Loucy (cell line): ENCODE measurements at regions not wholly inside any gene's neighbourhood (a gene's known extent, or its start where the extent isn't known, plus 50 kb on each side); places are given as distances from the start of the nearest gene placed in this dataset.

ENCODE experiments used
- H2AFZ ChIP-seq: fragments of 200-600 bp; sonication (generic); 2 replicates; pipeline ENCODE4 v1.6.0; 2016; ENCODE audit warnings: antibody characterized with exemption, mild to moderate bottlenecking, low read length, moderate library complexity
- H3F3A ChIP-seq: fragments of 200-600 bp; 2 replicates; pipeline ENCODE4 v1.6.0; 2016; ENCODE audit warnings: antibody characterized with exemption, low read depth, mild to moderate bottlenecking
- H3K27me3 ChIP-seq: fragments of 200-600 bp; sonication (generic); 2 replicates; pipeline ENCODE4 v1.6.1; 2014; ENCODE audit warnings: low read length, mild to moderate bottlenecking; ENCODE audit not compliant: insufficient read depth, poor library complexity, severe bottlenecking
- H3K36me3 ChIP-seq: fragments of 200-600 bp; sonication (generic); 2 replicates; pipeline ENCODE4 v1.6.1; 2016; ENCODE audit warnings: low read length; ENCODE audit not compliant: insufficient read depth
- H3K4me1 ChIP-seq: fragments of 200-600 bp; sonication (generic); 2 replicates; pipeline ENCODE4 v1.5.1; 2014; ENCODE audit warnings: low read length, mild to moderate bottlenecking; ENCODE audit not compliant: insufficient read depth, poor library complexity, severe bottlenecking
- H3K4me2 ChIP-seq: fragments of 200-600 bp; sonication (generic); 2 replicates; pipeline ENCODE4 v1.6.0; 2014; ENCODE audit warnings: antibody characterized with exemption, low read length, low read depth, mild to moderate bottlenecking; ENCODE audit not compliant: poor library complexity, severe bottlenecking
- H3K4me3 ChIP-seq: fragments of 200-600 bp; sonication (generic); 2 replicates; pipeline ENCODE4 v1.5.1; 2014; ENCODE audit warnings: low read length, mild to moderate bottlenecking, mixed read lengths; ENCODE audit not compliant: poor library complexity, severe bottlenecking
- H3K79me2 ChIP-seq: fragments of 200-600 bp; sonication (generic); 2 replicates; pipeline ENCODE4 v1.6.1; 2014; ENCODE audit warnings: low read length; ENCODE audit not compliant: insufficient read depth
- H3K9ac ChIP-seq: fragments of 200-600 bp; sonication (generic); 2 replicates; pipeline ENCODE4 v1.6.0; 2014; ENCODE audit warnings: mild to moderate bottlenecking, low read depth, low read length, moderate library complexity; ENCODE audit not compliant: poor library complexity, severe bottlenecking
- H3K9me2 ChIP-seq: fragments of 200-600 bp; sonication (generic); replicated peaks from 2 replicates; pipeline ENCODE4 v1.6.1; 2016; ENCODE audit warnings: low read depth, low read length, mixed read lengths
- H3K9me3 ChIP-seq: fragments of 200-600 bp; sonication (generic); 2 replicates; pipeline ENCODE4 v1.6.1; 2014; ENCODE audit warnings: mild to moderate bottlenecking, antibody characterized with exemption, low read length, low read depth; ENCODE audit not compliant: insufficient read depth
- H4K20me1 ChIP-seq: fragments of 200-600 bp; sonication (generic); 2 replicates; pipeline ENCODE4 v1.6.0; 2014; ENCODE audit warnings: antibody characterized with exemption, low read length, mild to moderate bottlenecking; ENCODE audit not compliant: insufficient read depth, poor library complexity, severe bottlenecking
- CTCF ChIP-seq: fragments of 200-600 bp; sonication (generic); conservative IDR thresholded peaks from 2 replicates; pipeline ENCODE4 v1.5.1; 2014; ENCODE audit warnings: mild to moderate bottlenecking, antibody characterized with exemption, low read length
- EZH2phosphoT487 ChIP-seq: fragments of 200-600 bp; IDR thresholded peaks from 2 replicates; pipeline ENCODE4 v1.6.1; 2018; ENCODE audit warnings: antibody characterized with exemption, mild to moderate bottlenecking, moderate library complexity, borderline replicate concordance

- H3K27me3 ChIP-seq = no peaks in the 10 kb centered on the region
- peak overlapping the region; percentile 92 for H3K4me3 ChIP-seq
- H3K4me2 ChIP-seq = peak overlapping the region; percentile 94
- H3K4me1 ChIP-seq = peaks cover 46% of the 10 kb centered on the region
- TF ChIP-seq CTCF (no peak), EZH2phosphoT487 (no peak)
- H2AFZ ChIP-seq = no peak overlapping the region
- H3K36me3 ChIP-seq = no peaks in the 10 kb centered on the region
- peak overlapping the region; percentile 93 for H3K9ac ChIP-seq
- no peaks in the 10 kb centered on the region for H3K9me3 ChIP-seq
- H3F3A ChIP-seq = peaks cover 3% of the 10 kb centered on the region; the same call in 1 of the 2 replicates
- H4K20me1 ChIP-seq = peaks cover 4% of the 10 kb centered on the region
- H3K79me2 ChIP-seq = peaks cover 51% of the 10 kb centered on the region
- H3K9me2 ChIP-seq = no peaks in the 10 kb centered on the region
Observed at GRCh38 chr15:70535955-70536338, 227.4 kb downstream of the UACA start.

- H3K4me2 ChIP-seq = peak overlapping the region; percentile 94
Observed at GRCh38 chr15:70535071-70535954, 228.0 kb downstream of the UACA start.

GRCh38 chr15:70533931-70534742 lies 229.2 kb downstream of the UACA start:
- Histone ChIP-seq H3K4me2 (peak overlapping the region; percentile 94), H3K27me3 (no peaks in the 10 kb centered on the region), H3K9ac (peak overlapping the region; percentile 93)

More at GRCh38 chr15:70535071-70535954, 228.0 kb downstream of the UACA start:
- H3K27me3 ChIP-seq = no peaks in the 10 kb centered on the region
- TF ChIP-seq EZH2phosphoT487 = no peak
- no peak for TF ChIP-seq CTCF
- H4K20me1 ChIP-seq = peaks cover 4% of the 10 kb centered on the region
- H3K4me1 ChIP-seq = peaks cover 52% of the 10 kb centered on the region
- no peaks in the 10 kb centered on the region for H3K9me2 ChIP-seq
- H2AFZ ChIP-seq = no peak overlapping the region
- peak overlapping the region; percentile 92 for H3K4me3 ChIP-seq
- no peaks in the 10 kb centered on the region for H3K9me3 ChIP-seq
- no peaks in the 10 kb centered on the region for H3K36me3 ChIP-seq
- H3K9ac ChIP-seq = peak overlapping the region; percentile 93
- peaks cover 3% of the 10 kb centered on the region; the same call in 1 of the 2 replicates for H3F3A ChIP-seq
- peaks cover 58% of the 10 kb centered on the region for H3K79me2 ChIP-seq

More at GRCh38 chr15:70533931-70534742, 229.2 kb downstream of the UACA start:
- no peaks in the 10 kb centered on the region for H3K9me2 ChIP-seq
- TF ChIP-seq EZH2phosphoT487 (no peak), CTCF (no peak)
- no peaks in the 10 kb centered on the region for H3K9me3 ChIP-seq
- H3K4me3 ChIP-seq = peak overlapping the region; percentile 92
- H3K4me1 ChIP-seq = peaks cover 64% of the 10 kb centered on the region
- H2AFZ ChIP-seq = no peak overlapping the region
- H3K79me2 ChIP-seq = peaks cover 67% of the 10 kb centered on the region
- H3K36me3 ChIP-seq = no peaks in the 10 kb centered on the region
- peaks cover 4% of the 10 kb centered on the region for H4K20me1 ChIP-seq
- peaks cover 3% of the 10 kb centered on the region; the same call in 1 of the 2 replicates for H3F3A ChIP-seq
